H9 (cell line): ENCODE measurements at regions not wholly inside any gene's neighbourhood (a gene's known extent, or its start where the extent isn't known, plus 50 kb on each side); places are given as distances from the start of the nearest gene placed in this dataset.

Source experiments
- DNase-seq: peaks from one replicate; pipeline ENCODE4 v3.0.0-alpha.2; 2017
- H2AFZ ChIP-seq: one replicate; pipeline ENCODE4 v1.6.1; 2013; ENCODE audit warnings: mild to moderate bottlenecking, low read length, control low read depth, moderate library complexity
- H2AK5ac ChIP-seq: 2 replicates; pipeline ENCODE4 v1.6.1; 2013; ENCODE audit warnings: low read length, control low read depth, mixed read lengths; ENCODE audit not compliant: insufficient read length
- H2BK120ac ChIP-seq: one replicate; pipeline ENCODE4 v1.6.1; 2013; ENCODE audit warnings: low read depth, mild to moderate bottlenecking, low read length, control low read depth, inconsistent platforms; ENCODE audit not compliant: poor library complexity, severe bottlenecking
- H2BK12ac ChIP-seq: 2 replicates; pipeline ENCODE4 v1.6.1; 2013; ENCODE audit warnings: low read length, control low read depth, mixed read lengths, low read depth; ENCODE audit not compliant: insufficient read length
- H2BK15ac ChIP-seq: 2 replicates; pipeline ENCODE4 v1.6.1; 2013; ENCODE audit warnings: low read depth, low read length, control low read depth
- H2BK20ac ChIP-seq: one replicate; pipeline ENCODE4 v1.6.1; 2013; ENCODE audit warnings: low read depth, mild to moderate bottlenecking, low read length, control low read depth, inconsistent platforms; ENCODE audit not compliant: poor library complexity, severe bottlenecking
- H2BK5ac ChIP-seq: 2 replicates; pipeline ENCODE4 v1.6.1; 2013; ENCODE audit warnings: low read length, control low read depth, mixed read lengths; ENCODE audit not compliant: insufficient read length
- H3K14ac ChIP-seq: 2 replicates; pipeline ENCODE4 v1.6.1; 2013; ENCODE audit warnings: low read length, control low read depth; ENCODE audit not compliant: insufficient read depth
- H3K18ac ChIP-seq: 2 replicates; pipeline ENCODE4 v1.6.1; 2013; ENCODE audit warnings: low read depth, mild to moderate bottlenecking, mixed read lengths, low read length, control low read depth; ENCODE audit not compliant: insufficient read length
- H3K23ac ChIP-seq: 2 replicates; pipeline ENCODE4 v1.6.1; 2013; ENCODE audit warnings: low read length, control low read depth, mixed read lengths, low read depth; ENCODE audit not compliant: insufficient read length
- H3K23me2 ChIP-seq: 2 replicates; pipeline ENCODE4 v1.6.1; 2013; ENCODE audit warnings: low read depth, mild to moderate bottlenecking, mixed read lengths, low read length, control low read depth; ENCODE audit not compliant: insufficient read length, poor library complexity, severe bottlenecking
- H3K27ac ChIP-seq: 2 replicates; pipeline ENCODE4 v1.5.1; 2013; ENCODE audit warnings: low read length, control low read depth, mixed read lengths, low read depth; ENCODE audit not compliant: insufficient read length
- H3K27me3 ChIP-seq: 2 replicates; pipeline ENCODE4 v1.6.1; 2013; ENCODE audit warnings: low read length, control low read depth, inconsistent platforms; ENCODE audit not compliant: insufficient read depth
- H3K4ac ChIP-seq: 2 replicates; pipeline ENCODE4 v1.6.1; 2013; ENCODE audit warnings: low read depth, mild to moderate bottlenecking, control low read depth, inconsistent platforms, low read length, moderate library complexity
- H3K4me1 ChIP-seq: 2 replicates; pipeline ENCODE4 v1.6.1; 2013; ENCODE audit warnings: low read length, control low read depth, inconsistent platforms; ENCODE audit not compliant: insufficient read depth
- H3K4me2 ChIP-seq: 2 replicates; pipeline ENCODE4 v1.6.1; 2013; ENCODE audit warnings: low read length, control low read depth, mixed read lengths; ENCODE audit not compliant: insufficient read length, insufficient read depth
- H3K56ac ChIP-seq: 2 replicates; pipeline ENCODE4 v1.6.1; 2013; ENCODE audit warnings: low read depth, mild to moderate bottlenecking, mixed read lengths, low read length, control low read depth; ENCODE audit not compliant: insufficient read length
- H3K79me1 ChIP-seq: 2 replicates; pipeline ENCODE4 v1.6.1; 2013; ENCODE audit warnings: low read depth, mild to moderate bottlenecking, moderate library complexity, low read length, control low read depth, inconsistent platforms; ENCODE audit not compliant: insufficient read depth, poor library complexity, severe bottlenecking
- H3K79me2 ChIP-seq: 2 replicates; pipeline ENCODE4 v1.6.1; 2013; ENCODE audit warnings: low read length, control low read depth, inconsistent platforms; ENCODE audit not compliant: insufficient read depth
- H3K9ac ChIP-seq: 2 replicates; pipeline ENCODE4 v1.6.1; 2013; ENCODE audit warnings: low read length, control low read depth, mixed read lengths; ENCODE audit not compliant: insufficient read length; ENCODE audit errors: extremely low read depth
- H3K9me3 ChIP-seq: one replicate; pipeline ENCODE4 v1.6.1; 2013; ENCODE audit warnings: low read depth, low read length, inconsistent platforms; ENCODE audit not compliant: control insufficient read depth
- H3T11ph ChIP-seq: one replicate; pipeline ENCODE4 v1.6.1; 2013; ENCODE audit warnings: mild to moderate bottlenecking, low read length, control low read depth, inconsistent platforms
- H4K20me1 ChIP-seq: one replicate; pipeline ENCODE4 v1.6.1; 2013; ENCODE audit not compliant: control insufficient read depth, insufficient read length, insufficient read depth
- H4K5ac ChIP-seq: 2 replicates; pipeline ENCODE4 v1.6.1; 2013; ENCODE audit warnings: low read depth, mild to moderate bottlenecking, mixed read lengths, low read length, control low read depth; ENCODE audit not compliant: insufficient read length
- H4K8ac ChIP-seq: replicated peaks from 2 replicates; pipeline ENCODE4 v1.6.1; 2013; ENCODE audit warnings: low read length, control low read depth, mixed read lengths, low read depth; ENCODE audit not compliant: insufficient read length
- H4K91ac ChIP-seq: 2 replicates; pipeline ENCODE4 v1.6.1; 2013; ENCODE audit warnings: low read depth, mild to moderate bottlenecking, moderate library complexity, mixed read lengths, low read length, control low read depth; ENCODE audit not compliant: insufficient read length
- H3K27ac Mint-ChIP-seq, 3 experiments: 2 replicates in 2 of 3; 3 replicates in 1 of 3; pipeline ENCODE4 v1.8.0; 2020 to 2021; ENCODE audit warnings: mixed read lengths in 3 of 3, mild to moderate bottlenecking in 1 of 3, moderate library complexity in 1 of 3
- H3K27me3 Mint-ChIP-seq: 2 replicates; pipeline ENCODE4 v1.8.0; 2021; ENCODE audit warnings: low read depth, mild to moderate bottlenecking, moderate library complexity, mixed read lengths
- H3K36me3 Mint-ChIP-seq, 3 experiments: 2 replicates in 2 of 3; 3 replicates in 1 of 3; pipeline ENCODE4 v1.8.0; 2020 to 2021; ENCODE audit warnings: low read depth in 3 of 3, mixed read lengths in 3 of 3; ENCODE audit not compliant: insufficient read depth in 1 of 3
- H3K4me1 Mint-ChIP-seq, 2 experiments: 2 replicates each; pipeline ENCODE4 v1.8.0; 2020; ENCODE audit warnings: mixed read lengths in 2 of 2
- H3K4me3 Mint-ChIP-seq, 2 experiments: 2 replicates in 1 of 2; 3 replicates in 1 of 2; pipeline ENCODE4 v1.8.0; 2020 to 2021; ENCODE audit warnings: mild to moderate bottlenecking in 2 of 2, mixed read lengths in 2 of 2, moderate library complexity in 1 of 2
- H3K9me3 Mint-ChIP-seq, 2 experiments: 2 replicates in 1 of 2; 3 replicates in 1 of 2; pipeline ENCODE4 v1.8.0; 2020; ENCODE audit warnings: mild to moderate bottlenecking in 2 of 2, mixed read lengths in 2 of 2, moderate library complexity in 1 of 2
- CTCF ChIP-seq: fragments of 200-600 bp; sonication (generic); conservative IDR thresholded peaks from 3 replicates; pipeline ENCODE4 v1.8.0; 2021; ENCODE audit warnings: antibody characterized with exemption, mild to moderate bottlenecking
- WGBS: extraction: QIAGEN DNeasy Blood & Tissue Kit; methylation state at CpG from one replicate; pipeline ENCODE4 v1.1.7; 2013; ENCODE audit warnings: missing lambda C conversion rate, low lambda C conversion rate, mixed read lengths; ENCODE audit not compliant: insufficient read length; ENCODE audit errors: extremely low coverage; 5-methylcytosine and 5-hydroxymethylcytosine counted together

GRCh38 chr16:66198641-66199040 is 167.8 kb upstream of the CDH5 start:
- H2BK20ac ChIP-seq = no peak overlapping the region
- no peak overlapping the region for H2BK120ac ChIP-seq
- Mint-ChIP-seq H3K27me3 (peaks cover 1% of the 10 kb centered on the region), H3K27ac (no peak overlapping the region), H3K4me3 (no peak overlapping the region), H3K4me1 (no peaks in the 10 kb centered on the region), H3K36me3 (no peaks in the 10 kb centered on the region), H3K9me3 (no peaks in the 10 kb centered on the region)
- no peak overlapping the region for H2BK5ac ChIP-seq
- H2BK12ac ChIP-seq = no peak overlapping the region
- H2AFZ ChIP-seq = no peak overlapping the region
- no peaks in the 10 kb centered on the region for H3K79me2 ChIP-seq
- no peak overlapping the region for H4K5ac ChIP-seq
- no peak overlapping the region for H3K18ac ChIP-seq
- no peak overlapping the region for H3K4me2 ChIP-seq
- no peak overlapping the region for H3T11ph ChIP-seq
- H2AK5ac ChIP-seq = no peak overlapping the region
- no peaks in the 10 kb centered on the region for H3K79me1 ChIP-seq
- H4K20me1 ChIP-seq = no peaks in the 10 kb centered on the region
- H3K9me3 ChIP-seq = no peaks in the 10 kb centered on the region
- H3K4me1 ChIP-seq = no peaks in the 10 kb centered on the region
- H3K27ac ChIP-seq = no peak overlapping the region
- no CpG with 5 or more reads among the region's 3 CpGs for WGBS
- H3K56ac ChIP-seq = no peak overlapping the region
- H4K91ac ChIP-seq = no peak overlapping the region
- H3K4ac ChIP-seq = no peak overlapping the region
- no peak overlapping the region for H3K9ac ChIP-seq
- no peak overlapping the region for H4K8ac ChIP-seq
- no peak overlapping the region for H3K14ac ChIP-seq
- no peak for TF ChIP-seq CTCF
- no peak overlapping the region for H3K23ac ChIP-seq
- no peak overlapping the region for H2BK15ac ChIP-seq
- no peaks in the 10 kb centered on the region for H3K27me3 ChIP-seq
- no peaks in the 10 kb centered on the region for H3K23me2 ChIP-seq
- no peak for DNase-seq
